H1 (cell line): ENCODE measurements at regions not wholly inside any gene's neighbourhood (a gene's known extent, or its start where the extent isn't known, plus 50 kb on each side); places are given as distances from the start of the nearest gene placed in this dataset.

Source experiments
- CTCF ChIA-PET: fragments of 300-600 bp; sonication (Branson Sonifier 250); formaldehyde crosslinking; loops from one replicate; lab custom pipeline; 2021; ENCODE audit not compliant: partially characterized antibody; lab: Charles Lee
- POLR2A ChIA-PET: fragments of 300-600 bp; sonication (Branson Sonifier 250); formaldehyde crosslinking; loops from one replicate; lab custom pipeline; 2021; ENCODE audit warnings: inconsistent platforms; ENCODE audit not compliant: partially characterized antibody; lab: Charles Lee
- DNase-seq, 2 experiments: peaks; one replicate each; pipeline versions ENCODE4 v3.0.0 to v3.0.0-alpha.2; 2010 to 2022; ENCODE audit warnings: low spot score in 2 of 2, low read depth in 1 of 2, mixed read lengths in 1 of 2
- FAIRE-seq: peaks from 2 replicates; lab custom pipeline; 2011; peaks lifted over from hg19 to GRCh38; lab: Jason Lieb, UNC
- H2AFZ ChIP-seq: 2 replicates; pipeline ENCODE4 v1.8.1; 2012; ENCODE audit warnings: low read length, inconsistent platforms
- H2AK5ac ChIP-seq: 2 replicates; pipeline ENCODE4 v1.6.1; 2013; ENCODE audit warnings: low read depth, low read length
- H2BK120ac ChIP-seq: replicated peaks from 2 replicates; pipeline ENCODE3; 2013; ENCODE audit warnings: low read depth, low read length, inconsistent platforms
- H2BK12ac ChIP-seq: 2 replicates; pipeline ENCODE4 v1.6.1; 2013; ENCODE audit warnings: low read depth, low read length
- H2BK15ac ChIP-seq: 2 replicates; pipeline ENCODE4 v1.6.1; 2013; ENCODE audit warnings: low read length
- H2BK20ac ChIP-seq: 2 replicates; pipeline ENCODE4 v1.6.1; 2013; ENCODE audit warnings: low read length
- H2BK5ac ChIP-seq: 2 replicates; pipeline ENCODE4 v1.6.1; 2013; ENCODE audit warnings: low read depth, low read length
- H3K14ac ChIP-seq: 2 replicates; pipeline ENCODE4 v1.6.1; 2013; ENCODE audit warnings: inconsistent platforms; ENCODE audit not compliant: insufficient read length
- H3K18ac ChIP-seq: 2 replicates; pipeline ENCODE4 v1.6.1; 2013; ENCODE audit warnings: low read length; ENCODE audit errors: extremely low read depth
- H3K23ac ChIP-seq: 2 replicates; pipeline ENCODE4 v1.6.1; 2013; ENCODE audit warnings: inconsistent platforms; ENCODE audit not compliant: insufficient read length
- H3K23me2 ChIP-seq: 2 replicates; pipeline ENCODE4 v1.6.1; 2013; ENCODE audit warnings: low read depth, low read length
- H3K27ac ChIP-seq: 2 replicates; pipeline ENCODE4 v1.6.1; 2011; ENCODE audit warnings: low read depth, low read length, inconsistent platforms
- H3K27me3 ChIP-seq, 4 experiments: replicated peaks in 1 of 4; 1 replicate in 1 of 4; 2 replicates in 3 of 4; pipeline versions ENCODE4 v1.6.1 to v1.8.1; 2011 to 2013; ENCODE audit warnings: low read length in 3 of 4, mild to moderate bottlenecking in 3 of 4, inconsistent platforms in 2 of 4, mixed read lengths in 2 of 4, moderate library complexity in 1 of 4; ENCODE audit not compliant: control insufficient read depth in 3 of 4, insufficient read depth in 3 of 4; ENCODE audit errors: extremely low read depth in 1 of 4
- H3K36me3 ChIP-seq, 4 experiments: 2 replicates each; pipeline versions ENCODE4 v1.6.1 to v1.8.1; 2011 to 2013; ENCODE audit warnings: mild to moderate bottlenecking in 4 of 4, low read length in 3 of 4, moderate library complexity in 2 of 4, control low read depth in 1 of 4, inconsistent platforms in 1 of 4; ENCODE audit not compliant: insufficient read depth in 4 of 4, control insufficient read depth in 2 of 4
- H3K4ac ChIP-seq: replicated peaks from 2 replicates; pipeline ENCODE3; 2013; ENCODE audit warnings: low read length, low read depth, mixed read lengths, inconsistent platforms; ENCODE audit not compliant: insufficient read length
- H3K4me1 ChIP-seq, 4 experiments: replicated peaks in 1 of 4; 1 replicate in 1 of 4; 2 replicates in 3 of 4; pipeline versions ENCODE4 v1.6.1 to v1.8.1; 2011 to 2013; ENCODE audit warnings: low read length in 3 of 4, inconsistent platforms in 2 of 4, mixed read lengths in 1 of 4; ENCODE audit not compliant: insufficient read depth in 4 of 4, control insufficient read depth in 3 of 4
- H3K4me2 ChIP-seq, 2 experiments: 2 replicates each; pipeline versions ENCODE4 v1.6.1 to v1.8.1; 2011 to 2013; ENCODE audit warnings: low read depth in 2 of 2, low read length in 2 of 2, control low read depth in 1 of 2, inconsistent platforms in 1 of 2, mild to moderate bottlenecking in 1 of 2; ENCODE audit not compliant: insufficient read depth in 1 of 2
- H3K4me3 ChIP-seq, 4 experiments: fragments of 200-600, 300-600 bp in 1 of 4; sonication (generic), shearing (Covaris generic), sonication (Bioruptor Twin) in 1 of 4; 2 replicates each; pipeline versions ENCODE4 v1.5.1 to v1.8.1; 2011 to 2016; ENCODE audit warnings: low read length in 4 of 4, low read depth in 3 of 4, control low read depth in 2 of 4, inconsistent platforms in 2 of 4, mild to moderate bottlenecking in 2 of 4, mixed read lengths in 1 of 4, moderate library complexity in 1 of 4; ENCODE audit not compliant: insufficient read depth in 2 of 4; ENCODE audit errors: extremely low read depth in 1 of 4
- H3K56ac ChIP-seq: replicated peaks from 2 replicates; pipeline ENCODE3; 2013; ENCODE audit warnings: low read depth, mild to moderate bottlenecking, mixed read lengths, low read length, inconsistent platforms; ENCODE audit not compliant: insufficient read length
- H3K79me1 ChIP-seq: 2 replicates; pipeline ENCODE4 v1.6.1; 2013; ENCODE audit warnings: low read depth, low read length, control low read depth
- H3K79me2 ChIP-seq, 2 experiments: 2 replicates each; pipeline versions ENCODE4 v1.6.1 to v1.8.1; 2012 to 2013; ENCODE audit warnings: low read length in 2 of 2, mild to moderate bottlenecking in 2 of 2, inconsistent platforms in 1 of 2; ENCODE audit not compliant: insufficient read depth in 2 of 2, control insufficient read depth in 1 of 2
- H3K9ac ChIP-seq, 4 experiments: replicated peaks in 1 of 4; 1 replicate in 1 of 4; 2 replicates in 3 of 4; pipeline versions ENCODE4 v1.6.1 to v1.8.1; 2011 to 2013; ENCODE audit warnings: low read depth in 3 of 4, low read length in 3 of 4, control low read depth in 2 of 4, mild to moderate bottlenecking in 2 of 4, moderate library complexity in 2 of 4, inconsistent platforms in 1 of 4; ENCODE audit errors: extremely low read depth in 1 of 4
- H3K9me3 ChIP-seq, 2 experiments: 2 replicates each; pipeline versions ENCODE4 v1.6.1 to v1.8.1; 2012 to 2013; ENCODE audit warnings: mild to moderate bottlenecking in 2 of 2, moderate library complexity in 2 of 2, control low read depth in 1 of 2, inconsistent platforms in 1 of 2, low read depth in 1 of 2, low read length in 1 of 2, mixed read lengths in 1 of 2; ENCODE audit not compliant: insufficient read depth in 2 of 2
- H4K20me1 ChIP-seq, 2 experiments: replicated peaks in 1 of 2; 2 replicates each; pipeline versions ENCODE3 to v1.8.1; 2011 to 2013; ENCODE audit warnings: inconsistent platforms in 2 of 2, low read length in 2 of 2, mild to moderate bottlenecking in 1 of 2; ENCODE audit not compliant: insufficient read depth in 2 of 2, control insufficient read depth in 1 of 2
- H4K5ac ChIP-seq: 2 replicates; pipeline ENCODE4 v1.6.1; 2013; ENCODE audit warnings: low read length, low read depth, mixed read lengths, inconsistent platforms; ENCODE audit not compliant: insufficient read length
- H4K8ac ChIP-seq: 2 replicates; pipeline ENCODE4 v1.8.0; 2013; ENCODE audit warnings: mild to moderate bottlenecking, moderate library complexity, low read length, inconsistent platforms; ENCODE audit not compliant: insufficient read depth; ENCODE audit errors: extremely low read depth
- H4K91ac ChIP-seq: replicated peaks from 2 replicates; pipeline ENCODE3; 2013; ENCODE audit warnings: low read length, mixed read lengths, inconsistent platforms; ENCODE audit not compliant: insufficient read length
- ATF3 ChIP-seq: IDR thresholded peaks from 2 replicates; pipeline ENCODE4 v1.6.1; 2011; ENCODE audit warnings: low read depth, mild to moderate bottlenecking, low read length; ENCODE audit not compliant: insufficient read depth
- CEBPB ChIP-seq: IDR thresholded peaks from 2 replicates; pipeline ENCODE4 v1.6.1; 2012; ENCODE audit warnings: low read depth, low read length
- CREB1 ChIP-seq: IDR thresholded peaks from 2 replicates; pipeline ENCODE4 v1.6.1; 2012; ENCODE audit warnings: inconsistent platforms
- EGR1 ChIP-seq: IDR thresholded peaks from 2 replicates; pipeline ENCODE4 v1.6.1; 2011; ENCODE audit warnings: low read depth, low read length, borderline replicate concordance
- FOSL1 ChIP-seq: IDR thresholded peaks from 2 replicates; pipeline ENCODE4 v1.6.1; 2011; ENCODE audit warnings: mild to moderate bottlenecking, low read depth, low read length, moderate library complexity; ENCODE audit not compliant: insufficient read depth
- GABPA ChIP-seq: IDR thresholded peaks from 2 replicates; pipeline ENCODE4 v1.6.1; 2011; ENCODE audit warnings: mild to moderate bottlenecking, low read length, moderate library complexity, borderline replicate concordance; ENCODE audit not compliant: insufficient read depth
- HDAC2 ChIP-seq, 2 experiments: fragments of 300-600 bp in 1 of 2; sonication (generic) in 1 of 2; IDR thresholded peaks; 2 replicates each; pipeline ENCODE4 v1.6.1; 2011 to 2012; ENCODE audit warnings: low read depth in 2 of 2, low read length in 2 of 2, mild to moderate bottlenecking in 2 of 2, moderate library complexity in 2 of 2, borderline replicate concordance in 1 of 2, inconsistent platforms in 1 of 2
- KDM1A ChIP-seq: fragments of 200-600, 300-600 bp; sonication (generic); IDR thresholded peaks from 2 replicates; pipeline ENCODE4 v1.7.1; 2016; ENCODE audit warnings: mild to moderate bottlenecking, low read length, borderline replicate concordance
- KDM5A ChIP-seq: fragments of 200-600 bp; IDR thresholded peaks from 2 replicates; pipeline ENCODE4 v1.7.1; 2012; ENCODE audit warnings: mild to moderate bottlenecking, low read length, inconsistent platforms, mixed read lengths
- MAFK ChIP-seq: IDR thresholded peaks from 2 replicates; pipeline ENCODE4 v1.6.1; 2012; ENCODE audit warnings: low read depth, mild to moderate bottlenecking, improper control_type of control experiment, low read length
- MAX ChIP-seq: IDR thresholded peaks from 2 replicates; pipeline ENCODE4 v1.6.1; 2012; ENCODE audit warnings: inconsistent platforms
- POLR2A ChIP-seq, 2 experiments: IDR thresholded peaks; 1 replicate in 1 of 2; 2 replicates in 1 of 2; pipeline ENCODE4 v1.6.1; 2011; ENCODE audit warnings: low read depth in 2 of 2, low read length in 2 of 2, mild to moderate bottlenecking in 2 of 2; ENCODE audit errors: control extremely low read depth in 1 of 2
- POU5F1 ChIP-seq: IDR thresholded peaks from 2 replicates; pipeline ENCODE4 v1.6.1; 2011; ENCODE audit warnings: low read depth, mild to moderate bottlenecking, low read length, moderate library complexity
- RFX5 ChIP-seq: IDR thresholded peaks from 2 replicates; pipeline ENCODE4 v1.6.1; 2011; ENCODE audit warnings: low read depth, low read length, improper control_type of control experiment, borderline replicate concordance
- TAF1 ChIP-seq: IDR thresholded peaks from 2 replicates; pipeline ENCODE4 v1.6.1; 2011; ENCODE audit warnings: mild to moderate bottlenecking, low read depth, low read length
- TAF7 ChIP-seq: optimal IDR thresholded peaks from 2 replicates; pipeline ENCODE3; 2011; ENCODE audit warnings: low read depth, mild to moderate bottlenecking, inconsistent platforms, low read length, moderate library complexity, borderline replicate concordance
- WGBS, 2 experiments: shearing (Covaris generic) in 1 of 2; methylation state at CpG; one replicate each; pipeline versions ENCODE4 v1.1.6 to v1.1.7; 2013 to 2015; ENCODE audit warnings: low lambda C conversion rate in 2 of 2, mixed read lengths in 2 of 2, inconsistent platforms in 1 of 2, low coverage in 1 of 2, missing lambda C conversion rate in 1 of 2; ENCODE audit not compliant: insufficient replicate concordance in 2 of 2, insufficient coverage in 1 of 2, insufficient read length in 1 of 2; ENCODE audit errors: extremely low coverage in 1 of 2, missing lambda C conversion rate in 1 of 2; 5-methylcytosine and 5-hydroxymethylcytosine counted together

GRCh38 chrX:14228611-14229010, 198.9 kb upstream of the GEMIN8 start:
- Histone ChIP-seq H2BK15ac (no peak overlapping the region), H3K18ac (no peak overlapping the region), H4K20me1 (no peaks in the 10 kb centered on the region), H2BK12ac (no peak overlapping the region), H3K4me2 (no peak overlapping the region), H3K56ac (no peak overlapping the region), H3K9ac (no peak overlapping the region), H3K14ac (no peak overlapping the region), H3K79me2 (no peaks in the 10 kb centered on the region), H4K5ac (no peak overlapping the region), H2AK5ac (no peak overlapping the region), H3K9me3 (no peaks in the 10 kb centered on the region), H2BK120ac (no peak overlapping the region), H3K27me3 (no peaks in the 10 kb centered on the region), H4K91ac (no peak overlapping the region), H3K4me3 (no peak overlapping the region), H2AFZ (no peak overlapping the region), H3K23ac (no peak overlapping the region), H3K23me2 (no peaks in the 10 kb centered on the region), H2BK20ac (no peak overlapping the region), H3K79me1 (no peaks in the 10 kb centered on the region), H3K4me1 (no peaks in the 10 kb centered on the region), H2BK5ac (no peak overlapping the region), H4K8ac (no peak overlapping the region), H3K27ac (no peak overlapping the region), H3K36me3 (no peaks in the 10 kb centered on the region), H3K4ac (no peak overlapping the region)
- POLR2A ChIA-PET, result no interaction called here
- DNase-seq (no peak), FAIRE-seq (no peak)
- CTCF ChIA-PET, result no interaction called here
- WGBS, 2 experiments, result 92% methylated on average over 2 of the region's 2 CpGs; no CpG with 5 or more reads in 1 of the 2 experiments
- no peak for TF ChIP-seq CEBPB
- no peak for TF ChIP-seq ATF3
- no peak for TF ChIP-seq POU5F1
- no peak for TF ChIP-seq CREB1
- no peak for TF ChIP-seq FOSL1
- no peak for TF ChIP-seq KDM5A
- TF ChIP-seq POLR2A (IDR thresholded peaks at IDR 0.05; ENCODE audit: control extremely low read depth in 1 of 2, low read depth in 2 of 2, low read length in 2 of 2), result no peak
- TF ChIP-seq EGR1, result no peak
- no peak for TF ChIP-seq TAF7
- TF ChIP-seq MAX, result no peak
- no peak for TF ChIP-seq MAFK
- TF ChIP-seq KDM1A, result no peak
- no peak for TF ChIP-seq RFX5
- no peak for TF ChIP-seq HDAC2 (IDR thresholded peaks at IDR 0.05; ENCODE audit: borderline replicate concordance in 1 of 2, low read depth in 2 of 2, low read length in 2 of 2)
- TF ChIP-seq GABPA, result no peak
- TF ChIP-seq TAF1, result no peak
